ENCODE measurements at regions not wholly inside any gene's neighbourhood (a gene's known extent, or its start where the extent isn't known, plus 50 kb on each side); places are given as distances from the start of the nearest gene placed in this dataset.

DNA sequence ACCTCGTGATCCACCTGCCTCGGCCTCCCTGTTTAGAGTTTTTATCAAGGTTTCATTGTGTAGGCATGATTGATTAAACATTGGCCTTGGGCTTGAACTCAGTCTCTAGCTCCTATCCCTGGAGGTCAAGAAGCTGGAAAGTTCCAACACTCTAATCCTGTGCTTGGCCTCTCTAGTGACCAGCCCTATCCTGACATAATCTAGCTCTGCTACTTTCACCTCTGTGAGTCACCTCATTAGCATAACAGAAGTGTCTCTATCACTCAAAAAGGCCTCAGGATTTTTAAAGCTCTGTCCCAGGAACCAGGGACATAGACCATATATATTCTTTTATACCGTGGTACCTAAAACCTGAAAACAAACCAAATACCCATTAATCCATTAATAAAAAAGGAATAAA, 377.5 kb downstream of the CENPC start:
- TF ChIP-seq, protein P1, sequence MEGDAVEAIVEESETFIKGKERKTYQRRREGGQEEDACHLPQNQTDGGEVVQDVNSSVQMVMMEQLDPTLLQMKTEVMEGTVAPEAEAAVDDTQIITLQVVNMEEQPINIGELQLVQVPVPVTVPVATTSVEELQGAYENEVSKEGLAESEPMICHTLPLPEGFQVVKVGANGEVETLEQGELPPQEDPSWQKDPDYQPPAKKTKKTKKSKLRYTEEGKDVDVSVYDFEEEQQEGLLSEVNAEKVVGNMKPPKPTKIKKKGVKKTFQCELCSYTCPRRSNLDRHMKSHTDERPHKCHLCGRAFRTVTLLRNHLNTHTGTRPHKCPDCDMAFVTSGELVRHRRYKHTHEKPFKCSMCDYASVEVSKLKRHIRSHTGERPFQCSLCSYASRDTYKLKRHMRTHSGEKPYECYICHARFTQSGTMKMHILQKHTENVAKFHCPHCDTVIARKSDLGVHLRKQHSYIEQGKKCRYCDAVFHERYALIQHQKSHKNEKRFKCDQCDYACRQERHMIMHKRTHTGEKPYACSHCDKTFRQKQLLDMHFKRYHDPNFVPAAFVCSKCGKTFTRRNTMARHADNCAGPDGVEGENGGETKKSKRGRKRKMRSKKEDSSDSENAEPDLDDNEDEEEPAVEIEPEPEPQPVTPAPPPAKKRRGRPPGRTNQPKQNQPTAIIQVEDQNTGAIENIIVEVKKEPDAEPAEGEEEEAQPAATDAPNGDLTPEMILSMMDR (conservative IDR thresholded peaks at IDR 0.05 in 1 of 2, IDR thresholded peaks at IDR 0.05 in 1 of 2; ENCODE audit: extremely low read depth in 1 of 2, insufficient read depth in 1 of 2, low read depth in 1 of 2, low read length in 2 of 2), result no peak
- no peak for TF ChIP-seq EZH2 (IDR thresholded peaks at IDR 0.05; ENCODE audit: borderline replicate concordance, low read length)
